ENCODE measurements at regions not wholly inside any gene's neighbourhood (a gene's known extent, or its start where the extent isn't known, plus 50 kb on each side); places are given as distances from the start of the nearest gene placed in this dataset.
"Not testable (repeated sequence)": the region's sequence is repeated elsewhere in the genome, so short reads cannot be mapped to it uniquely, and the experiment has no call there.

- no peak for DNase-seq
Measured at GRCh38 chr14:103232031-103232808, 101.8 kb upstream of the EIF5 start.

GRCh38 chr14:103232831-103233319 lies 101.2 kb upstream of the EIF5 start:
- DNase-seq: no peak

- no peak for DNase-seq
Measured at GRCh38 chr14:103233328-103233727, 100.7 kb upstream of the EIF5 start.

- DNase-seq: not testable (repeated sequence)
Measured at GRCh38 chr14:103234826-103235225, 99.2 kb upstream of the EIF5 start.

GRCh38 chr14:103235506-103235905 lies 98.5 kb upstream of the EIF5 start:
- not testable (repeated sequence) for DNase-seq

GRCh38 chr14:103239751-103240150 lies 94.3 kb upstream of the EIF5 start:
- DNase-seq: no peak

- no peak for DNase-seq
Measured at GRCh38 chr14:103241531-103241930, 92.5 kb upstream of the EIF5 start.

- DNase-seq: no peak
Measured at GRCh38 chr14:103243764-103244737, 90.0 kb upstream of the EIF5 start.

- DNase-seq: not testable (repeated sequence)
Measured at GRCh38 chr14:103245624-103246031, 88.4 kb upstream of the EIF5 start.

GRCh38 chr14:103246070-103246469 lies 88.0 kb upstream of the EIF5 start:
- no peak for DNase-seq

GRCh38 chr14:103247169-103247606 lies 86.8 kb upstream of the EIF5 start:
- DNase-seq: no peak

- no peak for DNase-seq
Measured at GRCh38 chr14:103250181-103250580, 83.9 kb upstream of the EIF5 start.

GRCh38 chr14:103250874-103251273 lies 83.2 kb upstream of the EIF5 start:
- DNase-seq: no peak

GRCh38 chr14:103255555-103255954 lies 78.5 kb upstream of the EIF5 start:
- no peak for DNase-seq

GRCh38 chr14:103256406-103256805 lies 77.6 kb upstream of the EIF5 start:
- no peak for DNase-seq

GRCh38 chr14:103257211-103257962 lies 76.7 kb upstream of the EIF5 start:
- no peak for DNase-seq

GRCh38 chr14:103258211-103258610 lies 75.8 kb upstream of the EIF5 start:
- no peak for DNase-seq

- DNase-seq: no peak
Measured at GRCh38 chr14:103259184-103259583, 74.9 kb upstream of the EIF5 start.

GRCh38 chr14:103259801-103260628 lies 74.0 kb upstream of the EIF5 start:
- DNase-seq: no peak

GRCh38 chr14:103260629-103261124 lies 73.4 kb upstream of the EIF5 start:
- no peak for DNase-seq
